ENCODE measurements at regions not wholly inside any gene's neighbourhood (a gene's known extent, or its start where the extent isn't known, plus 50 kb on each side); places are given as distances from the start of the nearest gene placed in this dataset.
A peak's percentile ranks its signal among the peaks of the same experiment; 100 is the strongest.

DNA sequence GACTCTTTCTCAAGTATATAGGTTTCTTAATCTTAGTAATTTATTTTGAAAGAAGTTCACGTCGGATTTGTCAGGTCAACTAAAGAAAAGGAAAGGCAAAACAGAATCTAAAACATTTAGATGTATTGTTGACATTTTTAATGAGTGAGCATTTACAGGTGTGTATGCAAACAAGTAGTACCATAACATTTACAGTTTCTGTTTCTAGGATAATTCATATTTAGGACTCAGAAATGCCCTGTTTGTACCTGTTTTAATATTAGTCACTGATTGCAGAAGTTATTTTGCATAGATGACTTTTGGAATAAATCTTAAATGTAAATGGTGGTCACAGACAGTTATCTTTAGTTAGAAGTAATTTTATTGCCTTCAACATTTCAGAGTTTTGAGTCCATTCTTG is 151.3 kb upstream of the NUDT6 start:
- Histone ChIP-seq H3K4me1 (ENCODE audit: low read length) (peaks cover 12% of the 10 kb centered on the region), H3K9ac (ENCODE audit: low read length) (no peak overlapping the region), H3K9me3 (ENCODE audit: insufficient read depth, low read length) (no peaks in the 10 kb centered on the region), H3K36me3 (replicated peaks; ENCODE audit: low read depth, low read length) (no peaks in the 10 kb centered on the region), H4K20me1 (ENCODE audit: insufficient read depth, low read length) (no peaks in the 10 kb centered on the region), H3K27me3 (ENCODE audit: low read depth, low read length) (no peaks in the 10 kb centered on the region), H3K79me2 (ENCODE audit: low read length) (no peaks in the 10 kb centered on the region), H3K27ac (ENCODE audit: low read length) (no peak overlapping the region), H2AFZ (ENCODE audit: low read depth, low read length) (no peak overlapping the region), H3K4me3 (ENCODE audit: low read length) (no peak overlapping the region), H3K4me2 (ENCODE audit: low read length) (no peak overlapping the region)
- TF ChIP-seq, protein P1, sequence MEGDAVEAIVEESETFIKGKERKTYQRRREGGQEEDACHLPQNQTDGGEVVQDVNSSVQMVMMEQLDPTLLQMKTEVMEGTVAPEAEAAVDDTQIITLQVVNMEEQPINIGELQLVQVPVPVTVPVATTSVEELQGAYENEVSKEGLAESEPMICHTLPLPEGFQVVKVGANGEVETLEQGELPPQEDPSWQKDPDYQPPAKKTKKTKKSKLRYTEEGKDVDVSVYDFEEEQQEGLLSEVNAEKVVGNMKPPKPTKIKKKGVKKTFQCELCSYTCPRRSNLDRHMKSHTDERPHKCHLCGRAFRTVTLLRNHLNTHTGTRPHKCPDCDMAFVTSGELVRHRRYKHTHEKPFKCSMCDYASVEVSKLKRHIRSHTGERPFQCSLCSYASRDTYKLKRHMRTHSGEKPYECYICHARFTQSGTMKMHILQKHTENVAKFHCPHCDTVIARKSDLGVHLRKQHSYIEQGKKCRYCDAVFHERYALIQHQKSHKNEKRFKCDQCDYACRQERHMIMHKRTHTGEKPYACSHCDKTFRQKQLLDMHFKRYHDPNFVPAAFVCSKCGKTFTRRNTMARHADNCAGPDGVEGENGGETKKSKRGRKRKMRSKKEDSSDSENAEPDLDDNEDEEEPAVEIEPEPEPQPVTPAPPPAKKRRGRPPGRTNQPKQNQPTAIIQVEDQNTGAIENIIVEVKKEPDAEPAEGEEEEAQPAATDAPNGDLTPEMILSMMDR (IDR thresholded peaks at IDR 0.05; ENCODE audit: low read depth, low read length) = no peak
- no peak for TF ChIP-seq EZH2phosphoT487 (IDR thresholded peaks at IDR 0.05; ENCODE audit: low read depth)

DNA sequence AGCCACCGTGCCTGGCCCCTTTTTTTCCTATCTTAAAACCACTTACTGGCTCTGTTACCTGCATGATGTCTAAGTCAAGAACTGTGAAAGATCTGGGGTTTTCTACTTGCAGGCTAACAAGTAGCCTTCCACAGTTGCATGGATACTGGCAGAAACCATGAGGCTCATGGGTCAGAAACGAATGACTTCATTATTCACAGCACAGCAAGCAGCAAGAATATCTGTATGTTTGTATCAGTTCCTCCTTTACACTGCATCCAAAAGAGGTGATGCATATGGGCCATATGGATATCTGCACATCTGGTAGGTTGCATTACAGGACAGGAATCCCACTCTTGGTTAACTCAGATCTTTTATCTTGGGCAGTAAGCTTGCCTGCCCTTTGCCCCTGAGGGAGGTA is 154.9 kb upstream of the NUDT6 start:
- no peaks in the 10 kb centered on the region for H3K27me3 ChIP-seq (ENCODE audit: low read depth, low read length)

DNA sequence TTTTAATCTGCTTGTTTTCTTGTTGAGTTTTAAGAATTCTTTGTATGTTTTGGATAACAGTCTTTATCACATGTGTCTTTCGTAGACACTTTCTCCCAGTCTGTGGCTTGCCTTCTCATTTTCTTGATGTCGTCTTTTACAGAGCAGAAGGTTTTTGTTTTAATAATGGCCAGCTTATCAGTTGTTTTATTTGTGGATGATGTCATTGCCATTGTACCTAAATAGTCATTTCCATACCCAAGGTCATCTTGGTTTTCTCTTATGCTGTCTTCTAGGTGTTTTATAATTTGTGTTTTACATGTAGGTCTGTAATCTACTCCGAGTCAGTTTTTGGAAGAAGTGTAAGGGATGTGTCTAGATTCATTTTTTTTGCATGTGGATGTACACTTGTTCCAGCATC is 159.6 kb upstream of the NUDT6 start:
- Histone ChIP-seq H3K9ac (ENCODE audit: low read length) (no peak overlapping the region), H3K27me3 (ENCODE audit: low read depth, low read length) (no peaks in the 10 kb centered on the region), H3K4me1 (ENCODE audit: low read length) (peaks cover 15% of the 10 kb centered on the region), H4K20me1 (ENCODE audit: insufficient read depth, low read length) (no peaks in the 10 kb centered on the region), H3K4me3 (ENCODE audit: low read length) (no peak overlapping the region), H3K79me2 (ENCODE audit: low read length) (no peaks in the 10 kb centered on the region), H3K27ac (ENCODE audit: low read length) (no peak overlapping the region), H3K36me3 (replicated peaks; ENCODE audit: low read depth, low read length) (no peaks in the 10 kb centered on the region), H3K4me2 (ENCODE audit: low read length) (no peak overlapping the region), H2AFZ (ENCODE audit: low read depth, low read length) (no peak overlapping the region), H3K9me3 (ENCODE audit: insufficient read depth, low read length) (no peaks in the 10 kb centered on the region)
- TF ChIP-seq, protein P1 (IDR thresholded peaks at IDR 0.05; ENCODE audit: low read depth, low read length) = no peak
- no peak for TF ChIP-seq EZH2phosphoT487 (IDR thresholded peaks at IDR 0.05; ENCODE audit: low read depth)

More for the DNA sequence above, 154.9 kb upstream of the NUDT6 start:
- Histone ChIP-seq H3K4me1 (ENCODE audit: low read length) (peaks cover 12% of the 10 kb centered on the region), H3K9me3 (ENCODE audit: insufficient read depth, low read length) (no peaks in the 10 kb centered on the region), H4K20me1 (ENCODE audit: insufficient read depth, low read length) (no peaks in the 10 kb centered on the region), H3K36me3 (replicated peaks; ENCODE audit: low read depth, low read length) (no peaks in the 10 kb centered on the region), H3K4me2 (ENCODE audit: low read length) (no peak overlapping the region), H3K4me3 (ENCODE audit: low read length) (no peak overlapping the region), H3K79me2 (ENCODE audit: low read length) (no peaks in the 10 kb centered on the region), H3K9ac (ENCODE audit: low read length) (no peak overlapping the region), H3K27ac (ENCODE audit: low read length) (no peak overlapping the region), H2AFZ (ENCODE audit: low read depth, low read length) (no peak overlapping the region)
- TF ChIP-seq EZH2phosphoT487 (IDR thresholded peaks at IDR 0.05; ENCODE audit: low read depth) = no peak
- TF ChIP-seq, protein P1 (IDR thresholded peaks at IDR 0.05; ENCODE audit: low read depth, low read length) = no peak

DNA sequence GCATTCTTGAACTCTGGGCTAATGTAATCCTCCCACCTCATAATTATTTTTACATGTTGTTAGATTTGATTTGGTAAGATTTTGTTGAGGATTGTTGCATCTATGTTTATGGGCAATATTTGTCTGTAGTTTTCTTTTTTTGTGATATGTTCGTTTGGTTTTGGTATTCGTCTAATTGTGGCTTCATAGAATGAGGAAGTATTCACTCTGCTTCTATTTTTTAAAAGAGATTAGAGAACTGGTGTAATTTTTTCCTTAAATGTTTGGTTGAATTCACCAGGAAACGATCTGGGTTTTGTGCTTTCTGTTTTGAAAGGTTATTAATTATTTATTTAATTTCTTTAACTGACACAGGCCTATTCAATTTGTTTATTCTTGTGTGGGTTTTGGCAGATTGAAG is 161.2 kb upstream of the NUDT6 start:
- no peak overlapping the region for H2AFZ ChIP-seq (ENCODE audit: low read depth, low read length)
- TF ChIP-seq EZH2phosphoT487 (IDR thresholded peaks at IDR 0.05; ENCODE audit: low read depth) = no peak
- TF ChIP-seq, protein P1 (IDR thresholded peaks at IDR 0.05; ENCODE audit: low read depth, low read length) = no peak

More for the DNA sequence above, 161.2 kb upstream of the NUDT6 start:
- Histone ChIP-seq H3K4me2 (ENCODE audit: low read length) (peak overlapping the region; percentile 33), H3K27ac (ENCODE audit: low read length) (no peak overlapping the region), H3K9me3 (ENCODE audit: insufficient read depth, low read length) (no peaks in the 10 kb centered on the region), H3K9ac (ENCODE audit: low read length) (no peak overlapping the region), H3K79me2 (ENCODE audit: low read length) (no peaks in the 10 kb centered on the region), H3K4me3 (ENCODE audit: low read length) (no peak overlapping the region), H4K20me1 (ENCODE audit: insufficient read depth, low read length) (no peaks in the 10 kb centered on the region), H3K4me1 (ENCODE audit: low read length) (peaks cover 9% of the 10 kb centered on the region), H3K36me3 (replicated peaks; ENCODE audit: low read depth, low read length) (no peaks in the 10 kb centered on the region), H3K27me3 (ENCODE audit: low read depth, low read length) (no peaks in the 10 kb centered on the region)
